Ovary (tissue), 7 donors: ENCODE measurements at regions not wholly inside any gene's neighbourhood (a gene's known extent, or its start where the extent isn't known, plus 50 kb on each side); places are given as distances from the start of the nearest gene placed in this dataset.

Experiments used
- DNase-seq, 5 donors: peaks; one replicate each; pipeline ENCODE4 v3.0.0-alpha.2; 2019 to 2020
- H3K27ac ChIP-seq, 2 donors: fragments of 200-600 bp; one replicate each; pipeline versions ENCODE4 v1.5.1 to v1.8.0; 2019 to 2022
- H3K27me3 ChIP-seq: fragments of 200-600 bp; one replicate; pipeline ENCODE4 v1.8.0; 2022
- H3K36me3 ChIP-seq: fragments of 200-600 bp; sonication (generic); one replicate; pipeline ENCODE4 v1.5.1; 2019
- H3K4me1 ChIP-seq: one replicate; pipeline ENCODE4 v1.8.1; 2013; ENCODE audit warnings: mild to moderate bottlenecking, moderate library complexity; ENCODE audit not compliant: insufficient read depth
- H3K4me3 ChIP-seq: fragments of 200-600 bp; sonication (generic); one replicate; pipeline ENCODE4 v1.5.1; 2017
- H3K9me3 ChIP-seq, 2 donors: fragments of 200-600 bp in 1 of 2; sonication (generic) in 1 of 2; one replicate each; pipeline versions ENCODE4 v1.5.1 to v1.8.1; 2013 to 2019; ENCODE audit warnings: mild to moderate bottlenecking in 1 of 2, moderate library complexity in 1 of 2
- EP300 ChIP-seq: sonication (generic); formaldehyde crosslinking; IDR thresholded peaks from one replicate; pipeline ENCODE4 v1.6.1; 2017; ENCODE audit warnings: antibody characterized with exemption
- POLR2A ChIP-seq: fragments of 450-650 bp; IDR thresholded peaks from one replicate; pipeline ENCODE4 v1.6.1; 2017; ENCODE audit warnings: antibody characterized with exemption, mild to moderate bottlenecking, moderate library complexity
- WGBS, 3 donors: extraction: QIAGEN DNeasy Blood & Tissue Kit in 1 of 3; methylation state at CpG; one replicate each; pipeline versions ENCODE4 v1.1.5 to v1.1.7; 2013 to 2017; 5-methylcytosine and 5-hydroxymethylcytosine counted together
- intact Hi-C, 4 donors: fragments of 100-400 bp; cut with DNase I; formaldehyde crosslinking; loops; one replicate each; pipeline versions ENCODE4 v1.11.0 to v1.15.1; 2022 to 2023
- TF ChIP-seq, protein P1 (sequence below), 3 donors: fragments of 450-650 bp in 2 of 3; fragments of 200-600 bp in 1 of 3; IDR thresholded peaks; one replicate each; pipeline versions ENCODE4 v1.5.1 to v1.8.0; 2016 to 2022; ENCODE audit warnings: antibody characterized with exemption in 3 of 3, mild to moderate bottlenecking in 1 of 3
- donor health status: DM: no; HTN: no; CAD: no; lungs with moderate emphysema.
- donor health status: DM: no; HTN: no; CAD: no.
- donor health status: Bipolar disorder and iron deficiency.
- donor health status: DM: no; HTN: no; CAD: no.
- donor health status: DM: yes; HTN: yes; CAD: no.

- Histone ChIP-seq H3K4me3 (no peak overlapping the region), H3K27me3 (no peaks in the 10 kb centered on the region), H3K4me1 (no peaks in the 10 kb centered on the region), H3K36me3 (no peaks in the 10 kb centered on the region), H3K9me3 (no peaks in the 10 kb centered on the region), H3K27ac (no peak overlapping the region)
- TF ChIP-seq, protein P1, sequence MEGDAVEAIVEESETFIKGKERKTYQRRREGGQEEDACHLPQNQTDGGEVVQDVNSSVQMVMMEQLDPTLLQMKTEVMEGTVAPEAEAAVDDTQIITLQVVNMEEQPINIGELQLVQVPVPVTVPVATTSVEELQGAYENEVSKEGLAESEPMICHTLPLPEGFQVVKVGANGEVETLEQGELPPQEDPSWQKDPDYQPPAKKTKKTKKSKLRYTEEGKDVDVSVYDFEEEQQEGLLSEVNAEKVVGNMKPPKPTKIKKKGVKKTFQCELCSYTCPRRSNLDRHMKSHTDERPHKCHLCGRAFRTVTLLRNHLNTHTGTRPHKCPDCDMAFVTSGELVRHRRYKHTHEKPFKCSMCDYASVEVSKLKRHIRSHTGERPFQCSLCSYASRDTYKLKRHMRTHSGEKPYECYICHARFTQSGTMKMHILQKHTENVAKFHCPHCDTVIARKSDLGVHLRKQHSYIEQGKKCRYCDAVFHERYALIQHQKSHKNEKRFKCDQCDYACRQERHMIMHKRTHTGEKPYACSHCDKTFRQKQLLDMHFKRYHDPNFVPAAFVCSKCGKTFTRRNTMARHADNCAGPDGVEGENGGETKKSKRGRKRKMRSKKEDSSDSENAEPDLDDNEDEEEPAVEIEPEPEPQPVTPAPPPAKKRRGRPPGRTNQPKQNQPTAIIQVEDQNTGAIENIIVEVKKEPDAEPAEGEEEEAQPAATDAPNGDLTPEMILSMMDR (IDR thresholded peaks at IDR 0.05) = no peak
- no peak for TF ChIP-seq POLR2A
- no peak for TF ChIP-seq EP300
- WGBS, 3 donors = 61 to 72% (median 62%) methylated on average over 1 of the region's 1 CpG
- DNase-seq = no peak
- intact Hi-C loops = no loop called here
Measured at GRCh38 chr7:46696741-46697140, 775.7 kb upstream of the IGFBP3 start.

DNA sequence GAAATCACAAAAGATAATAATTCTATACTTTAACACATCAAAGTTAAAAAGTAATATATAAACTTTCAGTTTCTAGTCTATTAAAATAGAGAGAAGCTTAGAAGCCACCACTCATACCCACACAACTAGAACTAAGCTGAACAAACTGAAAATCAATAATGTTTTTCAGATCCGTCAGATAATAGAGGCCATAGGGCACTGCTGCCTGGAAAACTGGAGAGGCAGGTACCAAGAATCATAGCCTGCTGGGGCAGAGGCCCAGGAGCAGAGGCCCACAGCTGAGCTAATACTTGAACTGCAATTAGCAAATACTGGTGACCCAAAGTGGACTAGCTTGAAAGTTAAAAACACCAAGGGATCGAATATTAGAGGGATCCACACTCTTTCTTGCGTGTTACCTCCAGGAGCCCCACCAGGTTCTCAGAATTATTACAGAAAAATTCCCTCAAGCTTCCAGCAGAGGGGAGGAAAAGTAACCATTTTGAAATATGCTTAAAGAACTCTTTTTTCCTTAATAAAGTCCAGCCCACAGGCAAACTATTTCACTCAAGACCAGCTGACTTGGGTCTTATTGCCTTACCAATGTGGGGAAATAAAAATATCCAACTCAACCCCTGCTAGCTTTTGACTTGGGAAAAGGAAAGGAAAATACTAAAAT is 774.1 kb upstream of the IGFBP3 start:
- TF ChIP-seq, protein P1 (IDR thresholded peaks at IDR 0.05) = no peak
- TF ChIP-seq POLR2A = no peak
- no peak for TF ChIP-seq EP300
- no peak overlapping the region for H3K4me3 ChIP-seq

GRCh38 chr7:46694058-46694457 is 773.0 kb upstream of the IGFBP3 start:
- Histone ChIP-seq H3K27ac (no peak overlapping the region), H3K27me3 (no peaks in the 10 kb centered on the region), H3K36me3 (no peaks in the 10 kb centered on the region), H3K4me1 (no peaks in the 10 kb centered on the region), H3K9me3 (no peaks in the 10 kb centered on the region), H3K4me3 (no peak overlapping the region)
- WGBS, 3 donors = 65 to 84% (median 76%) methylated on average over 5 of the region's 5 CpGs
- TF ChIP-seq, protein P1 (IDR thresholded peaks at IDR 0.05) = no peak
- TF ChIP-seq EP300 (no peak), POLR2A (no peak)
- DNase-seq = no peak
- intact Hi-C loops = no loop called here

More for the DNA sequence above, 774.1 kb upstream of the IGFBP3 start:
- no peak overlapping the region for H3K27ac ChIP-seq
- no peaks in the 10 kb centered on the region for H3K36me3 ChIP-seq
- no peaks in the 10 kb centered on the region for H3K27me3 ChIP-seq
- intact Hi-C loops = no loop called here
- 70 to 91% (median 87%) methylated on average over 3 of the region's 3 CpGs for WGBS, 3 donors
- no peaks in the 10 kb centered on the region for H3K9me3 ChIP-seq
- DNase-seq = no peak
- no peaks in the 10 kb centered on the region for H3K4me1 ChIP-seq

- Histone ChIP-seq H3K36me3 (no peaks in the 10 kb centered on the region), H3K4me1 (no peaks in the 10 kb centered on the region), H3K4me3 (no peak overlapping the region), H3K9me3 (no peaks in the 10 kb centered on the region), H3K27ac (no peak overlapping the region), H3K27me3 (no peaks in the 10 kb centered on the region)
- intact Hi-C loops = no loop called here
- TF ChIP-seq POLR2A = no peak
- no peak for TF ChIP-seq EP300
- TF ChIP-seq, protein P1 (IDR thresholded peaks at IDR 0.05) = no peak
- DNase-seq = no peak
- WGBS, 3 donors = 78 to 90% (median 83%) methylated on average over 1 of the region's 1 CpG
Measured at GRCh38 chr7:46687203-46687602, 766.1 kb upstream of the IGFBP3 start.
